CD14-positive monocyte (primary cell): ENCODE measurements at regions not wholly inside any gene's neighbourhood (a gene's known extent, or its start where the extent isn't known, plus 50 kb on each side); places are given as distances from the start of the nearest gene placed in this dataset.

Experiments
- DNase-seq, 3 donors: peaks; one replicate each; pipeline ENCODE4 v3.0.0-alpha.2; 2011 to 2022
- H2AFZ ChIP-seq: 2 replicates; pipeline ENCODE4 v1.6.0; 2012; ENCODE audit warnings: mild to moderate bottlenecking, low read depth, low read length, inconsistent platforms; ENCODE audit not compliant: insufficient read depth, poor library complexity, severe bottlenecking
- H3K27ac ChIP-seq, 2 donors: 1 replicate in 1 of 2; 2 replicates in 1 of 2; pipeline ENCODE4 v1.5.1; 2012 to 2013; ENCODE audit warnings: low read length in 2 of 2, control low read depth in 1 of 2, inconsistent platforms in 1 of 2, low read depth in 1 of 2, mild to moderate bottlenecking in 1 of 2
- H3K27me3 ChIP-seq, 2 donors: one replicate each; pipeline versions ENCODE4 v1.6.0 to v1.6.1; 2011 to 2013; ENCODE audit warnings: low read length in 2 of 2; ENCODE audit not compliant: control insufficient read depth in 2 of 2, insufficient read depth in 2 of 2
- H3K36me3 ChIP-seq, 2 donors: replicated peaks in 1 of 2; 1 replicate in 1 of 2; 2 replicates in 1 of 2; pipeline versions ENCODE4 v1.5.1 to v1.6.1; 2012 to 2013; ENCODE audit warnings: low read length in 2 of 2, control low read depth in 1 of 2, inconsistent platforms in 1 of 2, mild to moderate bottlenecking in 1 of 2; ENCODE audit not compliant: insufficient read depth in 2 of 2, control insufficient read depth in 1 of 2
- H3K4me1 ChIP-seq, 2 donors: 1 replicate in 1 of 2; 2 replicates in 1 of 2; pipeline versions ENCODE4 v1.5.1 to v1.6.1; 2012 to 2013; ENCODE audit warnings: low read length in 2 of 2, control low read depth in 1 of 2, inconsistent platforms in 1 of 2, mild to moderate bottlenecking in 1 of 2, moderate library complexity in 1 of 2; ENCODE audit not compliant: insufficient read depth in 2 of 2, control insufficient read depth in 1 of 2
- H3K4me2 ChIP-seq: replicated peaks from 2 replicates; pipeline ENCODE3; 2012; ENCODE audit warnings: low read length, moderate library complexity, mild to moderate bottlenecking; ENCODE audit not compliant: poor library complexity, severe bottlenecking; ENCODE audit errors: extremely low read depth
- H3K4me3 ChIP-seq, 3 experiments: fragments of 200-600 bp in 1 of 3; sonication (generic) in 1 of 3; replicated peaks in 1 of 3; 1 replicate in 2 of 3; 2 replicates in 1 of 3; pipeline ENCODE4 v1.5.1; 2011 to 2013; ENCODE audit warnings: low read length in 3 of 3, mild to moderate bottlenecking in 3 of 3, control low read depth in 2 of 3, low read depth in 2 of 3, inconsistent platforms in 1 of 3, moderate library complexity in 1 of 3
- H3K79me2 ChIP-seq: 2 replicates; pipeline ENCODE4 v1.6.0; 2012; ENCODE audit warnings: mild to moderate bottlenecking, control low read depth, inconsistent platforms, low read length, moderate library complexity; ENCODE audit not compliant: insufficient read depth
- H3K9ac ChIP-seq: 2 replicates; pipeline ENCODE4 v1.6.0; 2017; ENCODE audit warnings: low read length, mild to moderate bottlenecking; ENCODE audit not compliant: insufficient read depth, poor library complexity, severe bottlenecking
- H3K9me3 ChIP-seq, 2 donors: replicated peaks in 1 of 2; 1 replicate in 1 of 2; 2 replicates in 1 of 2; pipeline versions ENCODE4 v1.5.1 to v1.6.1; 2012 to 2013; ENCODE audit warnings: low read length in 2 of 2, control low read depth in 1 of 2; ENCODE audit not compliant: control insufficient read depth in 1 of 2, insufficient read depth in 1 of 2
- H4K20me1 ChIP-seq: 2 replicates; pipeline ENCODE4 v1.6.0; 2012; ENCODE audit warnings: mild to moderate bottlenecking, low read length, control low read depth, moderate library complexity; ENCODE audit not compliant: insufficient read depth
- H3K27ac Mint-ChIP-seq, 7 donors: one replicate each; pipeline ENCODE4 v1.8.0; 2020; ENCODE audit warnings: mild to moderate bottlenecking in 7 of 7, mixed read lengths in 7 of 7, moderate library complexity in 6 of 7, inconsistent platforms in 2 of 7
- H3K27me3 Mint-ChIP-seq, 3 donors: one replicate each; pipeline ENCODE4 v1.8.0; 2021 to 2022; ENCODE audit warnings: low read depth in 3 of 3, mild to moderate bottlenecking in 3 of 3, mixed read lengths in 3 of 3, moderate library complexity in 3 of 3, inconsistent platforms in 1 of 3
- H3K36me3 Mint-ChIP-seq, 2 donors: one replicate each; pipeline ENCODE4 v1.8.0; 2020; ENCODE audit warnings: mixed read lengths in 2 of 2, inconsistent platforms in 1 of 2, mild to moderate bottlenecking in 1 of 2
- H3K4me1 Mint-ChIP-seq: one replicate; pipeline ENCODE4 v1.8.0; 2020; ENCODE audit warnings: mild to moderate bottlenecking, mixed read lengths
- H3K4me3 Mint-ChIP-seq, 2 donors: one replicate each; pipeline ENCODE4 v1.8.0; 2020; ENCODE audit warnings: mild to moderate bottlenecking in 2 of 2, mixed read lengths in 2 of 2, moderate library complexity in 1 of 2
- H3K9me3 Mint-ChIP-seq, 7 donors: one replicate each; pipeline ENCODE4 v1.8.0; 2020 to 2022; ENCODE audit warnings: mixed read lengths in 7 of 7, mild to moderate bottlenecking in 6 of 7, moderate library complexity in 6 of 7, inconsistent platforms in 2 of 7
- WGBS: methylation state at CpG from one replicate; pipeline ENCODE4 v1.1.5; 2013; ENCODE audit warnings: missing lambda C conversion rate; ENCODE audit not compliant: insufficient coverage; 5-methylcytosine and 5-hydroxymethylcytosine counted together
- intact Hi-C, 2 donors: fragments of 100-400 bp; cut with micrococcal nuclease; formaldehyde crosslinking; loops; one replicate each; pipeline versions ENCODE4 v1.15.0 to v1.15.1; 2023
- TF ChIP-seq, protein P1 (sequence below): fragments of 200-600 bp; IDR thresholded peaks from one replicate; pipeline ENCODE4 v1.8.0; 2022; ENCODE audit warnings: antibody characterized with exemption, mild to moderate bottlenecking

- no peak overlapping the region for H3K4me2 ChIP-seq
- Mint-ChIP-seq H3K36me3 (no peaks in the 10 kb centered on the region), H3K4me1 (no peaks in the 10 kb centered on the region), H3K9me3 (peaks cover 0 to 7% (median 3%) of the 10 kb centered on the region in 7 donors), H3K4me3 (no peak overlapping the region), H3K27ac (no peak overlapping the region), H3K27me3 (no peaks in the 10 kb centered on the region)
- intact Hi-C loops, result no loop called here
- H3K27ac ChIP-seq, result no peak overlapping the region
- TF ChIP-seq, protein P1, sequence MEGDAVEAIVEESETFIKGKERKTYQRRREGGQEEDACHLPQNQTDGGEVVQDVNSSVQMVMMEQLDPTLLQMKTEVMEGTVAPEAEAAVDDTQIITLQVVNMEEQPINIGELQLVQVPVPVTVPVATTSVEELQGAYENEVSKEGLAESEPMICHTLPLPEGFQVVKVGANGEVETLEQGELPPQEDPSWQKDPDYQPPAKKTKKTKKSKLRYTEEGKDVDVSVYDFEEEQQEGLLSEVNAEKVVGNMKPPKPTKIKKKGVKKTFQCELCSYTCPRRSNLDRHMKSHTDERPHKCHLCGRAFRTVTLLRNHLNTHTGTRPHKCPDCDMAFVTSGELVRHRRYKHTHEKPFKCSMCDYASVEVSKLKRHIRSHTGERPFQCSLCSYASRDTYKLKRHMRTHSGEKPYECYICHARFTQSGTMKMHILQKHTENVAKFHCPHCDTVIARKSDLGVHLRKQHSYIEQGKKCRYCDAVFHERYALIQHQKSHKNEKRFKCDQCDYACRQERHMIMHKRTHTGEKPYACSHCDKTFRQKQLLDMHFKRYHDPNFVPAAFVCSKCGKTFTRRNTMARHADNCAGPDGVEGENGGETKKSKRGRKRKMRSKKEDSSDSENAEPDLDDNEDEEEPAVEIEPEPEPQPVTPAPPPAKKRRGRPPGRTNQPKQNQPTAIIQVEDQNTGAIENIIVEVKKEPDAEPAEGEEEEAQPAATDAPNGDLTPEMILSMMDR, result no peak
- H3K36me3 ChIP-seq, result no peaks in the 10 kb centered on the region
- H3K9ac ChIP-seq, result no peak overlapping the region
- DNase-seq, result no peak
- peaks cover 0 to 5% of the 10 kb centered on the region in 2 donors for H3K9me3 ChIP-seq
- H3K27me3 ChIP-seq, result no peaks in the 10 kb centered on the region
- no peaks in the 10 kb centered on the region for H3K4me1 ChIP-seq
- no CpG with 5 or more reads among the region's 1 CpG for WGBS
- H3K4me3 ChIP-seq, result no peak overlapping the region
- H2AFZ ChIP-seq, result no peak overlapping the region
- no peaks in the 10 kb centered on the region for H4K20me1 ChIP-seq
- no peaks in the 10 kb centered on the region for H3K79me2 ChIP-seq
Observed at GRCh38 chr5:121138952-121139351, 674.9 kb downstream of the PRR16 start.

- no peak overlapping the region for H3K4me3 Mint-ChIP-seq
- peaks cover 0 to 5% of the 10 kb centered on the region in 2 donors for H3K9me3 ChIP-seq
- no peaks in the 10 kb centered on the region for H3K27me3 ChIP-seq
- DNase-seq, result no peak
- no peak overlapping the region for H3K4me2 ChIP-seq
- no peaks in the 10 kb centered on the region for H3K4me1 ChIP-seq
- H3K27ac Mint-ChIP-seq, result no peak overlapping the region
- H3K36me3 Mint-ChIP-seq, result no peaks in the 10 kb centered on the region
- no peak overlapping the region for H2AFZ ChIP-seq
- intact Hi-C loops, result no loop called here
- no peak overlapping the region for H3K27ac ChIP-seq
- no CpG with 5 or more reads among the region's 1 CpG for WGBS
- no peak overlapping the region for H3K4me3 ChIP-seq
- no peak overlapping the region for H3K9ac ChIP-seq
- H3K79me2 ChIP-seq, result no peaks in the 10 kb centered on the region
- no peaks in the 10 kb centered on the region for H4K20me1 ChIP-seq
- H3K27me3 Mint-ChIP-seq, result no peaks in the 10 kb centered on the region
- no peaks in the 10 kb centered on the region for H3K4me1 Mint-ChIP-seq
- H3K9me3 Mint-ChIP-seq, result peaks cover 0 to 7% (median 3%) of the 10 kb centered on the region in 7 donors
- TF ChIP-seq, protein P1, result no peak
- no peaks in the 10 kb centered on the region for H3K36me3 ChIP-seq
Observed at GRCh38 chr5:121144764-121145163, 680.7 kb downstream of the PRR16 start.
